ENCODE measurements at regions not wholly inside any gene's neighbourhood (a gene's known extent, or its start where the extent isn't known, plus 50 kb on each side); places are given as distances from the start of the nearest gene placed in this dataset.

DNA sequence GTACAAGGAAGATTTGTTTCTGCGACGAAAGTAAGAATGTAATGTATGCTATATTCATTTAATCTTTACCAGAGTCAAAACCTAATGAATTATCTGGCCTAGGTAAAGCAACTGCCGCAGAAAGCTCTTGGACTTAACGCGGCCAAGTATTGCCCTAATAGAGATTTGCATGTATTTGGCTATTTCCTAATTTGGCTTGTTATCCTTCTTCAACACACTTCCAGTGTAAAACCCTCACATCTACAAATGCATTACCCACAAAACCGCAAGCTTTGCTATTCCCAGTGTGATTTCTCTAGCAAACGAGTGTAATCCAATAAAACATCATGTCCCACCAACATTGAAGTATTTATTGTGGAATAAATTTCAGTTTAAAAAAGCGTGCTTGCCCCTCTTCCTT, 123.8 kb upstream of the LMO4 start:
- Histone ChIP-seq H3K36me3 (no peaks in the 10 kb centered on the region), H3K4me1 (no peaks in the 10 kb centered on the region), H3K27me3 (ENCODE audit: low read depth) (peaks cover 3% of the 10 kb centered on the region), H3K4me3 (no peak overlapping the region), H3K27ac (no peak overlapping the region), H3K9me3 (no peaks in the 10 kb centered on the region)
- intact Hi-C loops (cut with DNase I), result no loop called here
- TF ChIP-seq, protein P1, sequence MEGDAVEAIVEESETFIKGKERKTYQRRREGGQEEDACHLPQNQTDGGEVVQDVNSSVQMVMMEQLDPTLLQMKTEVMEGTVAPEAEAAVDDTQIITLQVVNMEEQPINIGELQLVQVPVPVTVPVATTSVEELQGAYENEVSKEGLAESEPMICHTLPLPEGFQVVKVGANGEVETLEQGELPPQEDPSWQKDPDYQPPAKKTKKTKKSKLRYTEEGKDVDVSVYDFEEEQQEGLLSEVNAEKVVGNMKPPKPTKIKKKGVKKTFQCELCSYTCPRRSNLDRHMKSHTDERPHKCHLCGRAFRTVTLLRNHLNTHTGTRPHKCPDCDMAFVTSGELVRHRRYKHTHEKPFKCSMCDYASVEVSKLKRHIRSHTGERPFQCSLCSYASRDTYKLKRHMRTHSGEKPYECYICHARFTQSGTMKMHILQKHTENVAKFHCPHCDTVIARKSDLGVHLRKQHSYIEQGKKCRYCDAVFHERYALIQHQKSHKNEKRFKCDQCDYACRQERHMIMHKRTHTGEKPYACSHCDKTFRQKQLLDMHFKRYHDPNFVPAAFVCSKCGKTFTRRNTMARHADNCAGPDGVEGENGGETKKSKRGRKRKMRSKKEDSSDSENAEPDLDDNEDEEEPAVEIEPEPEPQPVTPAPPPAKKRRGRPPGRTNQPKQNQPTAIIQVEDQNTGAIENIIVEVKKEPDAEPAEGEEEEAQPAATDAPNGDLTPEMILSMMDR (IDR thresholded peaks at IDR 0.05), result no peak
- ATAC-seq (no peak), DNase-seq (no peak)

DNA sequence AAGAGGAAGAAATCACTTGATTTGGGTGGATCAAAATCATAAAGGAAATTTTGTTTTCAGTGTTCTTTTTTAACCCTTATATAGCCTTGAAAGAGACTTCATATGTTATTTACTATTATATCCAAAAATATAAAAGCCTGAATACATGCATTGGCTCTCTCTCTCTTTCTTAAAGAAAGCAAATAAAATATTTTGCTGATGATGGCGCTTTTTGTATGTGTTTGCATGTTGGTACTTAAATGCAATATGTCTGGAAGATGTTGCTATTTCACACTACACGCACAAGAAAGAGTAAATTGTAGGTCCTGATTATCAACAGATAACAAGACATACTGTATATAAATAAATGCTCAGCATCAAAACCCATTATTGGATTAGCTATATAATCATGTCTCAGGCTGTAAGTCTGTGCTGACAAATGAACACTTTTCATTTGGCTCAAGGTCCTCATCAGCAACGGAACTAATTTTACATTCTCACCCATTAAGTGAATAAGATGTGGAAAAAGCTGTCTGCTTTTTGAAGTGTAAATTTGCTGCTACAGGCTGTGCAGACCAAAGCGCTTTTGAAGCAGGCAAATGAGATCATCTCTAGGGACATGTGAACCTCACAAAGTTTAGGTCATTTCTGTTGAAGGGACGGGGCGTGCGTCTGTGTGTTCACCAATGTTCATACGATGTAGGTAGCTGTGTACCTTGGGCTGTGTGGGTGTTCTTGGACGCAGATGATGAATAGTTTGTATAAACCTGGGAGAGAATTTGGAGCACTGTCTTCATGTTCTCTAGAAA, 122.4 kb upstream of the LMO4 start:
- Histone ChIP-seq H3K36me3 (no peaks in the 10 kb centered on the region), H3K27ac (no peak overlapping the region), H3K9me3 (no peaks in the 10 kb centered on the region), H3K27me3 (ENCODE audit: low read depth) (peaks cover 3% of the 10 kb centered on the region), H3K4me3 (no peak overlapping the region), H3K4me1 (no peaks in the 10 kb centered on the region)
- no peak for DNase-seq
- TF ChIP-seq, protein P1 (IDR thresholded peaks at IDR 0.05), result no peak
- intact Hi-C loops (cut with DNase I), result no loop called here
- no peak for ATAC-seq

DNA sequence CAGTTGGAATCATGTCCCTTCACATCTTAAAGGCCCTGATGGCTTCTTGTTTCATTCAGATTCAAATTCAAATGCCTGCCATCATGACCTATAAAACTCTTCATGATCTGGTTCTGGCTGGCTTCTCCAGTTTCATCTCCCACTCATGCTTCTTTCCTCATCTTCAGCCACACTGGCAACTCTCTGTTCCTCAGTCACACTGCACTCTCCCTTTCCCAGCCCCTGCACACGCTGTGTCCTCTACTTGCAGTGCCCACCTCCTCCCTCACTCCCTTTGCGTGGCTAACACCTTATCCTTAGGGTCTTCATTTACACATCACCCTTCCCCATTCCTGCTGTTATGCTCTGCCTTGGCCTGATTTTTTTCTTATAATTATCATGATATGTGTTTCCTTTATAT, 120.6 kb upstream of the LMO4 start:
- Histone ChIP-seq H3K4me3 (no peak overlapping the region), H3K4me1 (no peaks in the 10 kb centered on the region), H3K36me3 (no peaks in the 10 kb centered on the region), H3K27me3 (ENCODE audit: low read depth) (no peaks in the 10 kb centered on the region), H3K27ac (no peak overlapping the region), H3K9me3 (no peaks in the 10 kb centered on the region)
- intact Hi-C loops (cut with DNase I), result no loop called here
- TF ChIP-seq, protein P1 (IDR thresholded peaks at IDR 0.05), result no peak
- no peak for ATAC-seq
- no peak for DNase-seq

DNA sequence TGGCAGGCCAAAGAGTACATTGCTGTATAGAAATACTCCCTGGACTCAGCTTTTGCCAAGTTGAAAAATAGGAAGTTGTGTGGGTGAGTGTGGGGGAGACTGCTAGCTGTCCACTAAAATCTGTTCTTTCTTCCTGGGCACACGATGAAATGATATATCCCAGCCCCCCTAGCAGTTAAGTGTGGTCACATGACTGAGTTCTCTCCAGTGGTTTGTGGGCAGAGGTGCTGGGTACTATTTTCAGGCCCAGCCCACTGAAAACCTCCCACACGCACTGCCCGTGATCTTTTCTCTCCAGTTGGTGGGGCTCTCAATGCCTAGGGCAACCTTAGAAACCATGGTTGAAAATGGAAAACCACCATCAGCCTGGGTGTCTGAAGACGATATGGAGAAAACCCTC, 119.7 kb upstream of the LMO4 start:
- Histone ChIP-seq H3K4me3 (no peak overlapping the region), H3K4me1 (no peaks in the 10 kb centered on the region), H3K36me3 (no peaks in the 10 kb centered on the region), H3K27ac (no peak overlapping the region), H3K9me3 (no peaks in the 10 kb centered on the region), H3K27me3 (ENCODE audit: low read depth) (no peaks in the 10 kb centered on the region)
- intact Hi-C loops (cut with DNase I), result no loop called here
- ATAC-seq, result no peak
- DNase-seq, result no peak
- TF ChIP-seq, protein P1 (IDR thresholded peaks at IDR 0.05), result no peak

DNA sequence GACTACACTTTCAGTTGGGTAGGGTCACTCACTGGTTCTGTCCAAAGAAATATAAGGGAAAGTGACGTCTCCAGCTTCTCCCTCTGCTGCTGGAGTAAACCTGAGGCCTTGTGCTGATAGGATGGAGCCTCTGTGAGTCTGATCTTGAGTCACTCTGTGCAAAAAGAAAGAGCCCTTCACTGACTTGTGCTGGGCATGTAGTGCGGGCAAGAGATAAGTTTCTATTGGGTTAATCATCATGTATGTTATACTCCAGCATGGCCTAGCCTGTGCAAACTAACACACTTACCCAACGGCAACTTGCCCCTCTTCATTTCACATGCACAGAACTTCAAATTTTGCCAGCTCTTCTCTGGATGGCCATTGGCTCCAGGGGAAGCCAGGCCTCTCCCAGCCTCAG, 118.5 kb upstream of the LMO4 start:
- H3K4me3 ChIP-seq, result no peak overlapping the region
- no peaks in the 10 kb centered on the region for H3K36me3 ChIP-seq
- intact Hi-C loops (cut with DNase I), result no loop called here
- H3K9me3 ChIP-seq, result no peaks in the 10 kb centered on the region
- H3K27me3 ChIP-seq (ENCODE audit: low read depth), result no peaks in the 10 kb centered on the region
- ATAC-seq (no peak), DNase-seq (no peak)
- no peak overlapping the region for H3K27ac ChIP-seq
- H3K4me1 ChIP-seq, result no peaks in the 10 kb centered on the region
- TF ChIP-seq, protein P1 (IDR thresholded peaks at IDR 0.05), result no peak
